ENCODE measurements at regions not wholly inside any gene's neighbourhood (a gene's known extent, or its start where the extent isn't known, plus 50 kb on each side); places are given as distances from the start of the nearest gene placed in this dataset.

GRCh38 chr11:128058580-128059208, 528.7 kb downstream of the ETS1 start:
- Histone ChIP-seq H3K36me3 (no peaks in the 10 kb centered on the region), H3K4me3 (no peak overlapping the region), H3K9me3 (no peaks in the 10 kb centered on the region), H3K4me1 (no peaks in the 10 kb centered on the region), H3K27ac (no peak overlapping the region), H3K27me3 (no peaks in the 10 kb centered on the region)
- no peak for TF ChIP-seq POLR2A (IDR thresholded peaks at IDR 0.05)
- TF ChIP-seq CTCF (IDR thresholded peaks at IDR 0.05), result no peak
- intact Hi-C loops (cut with DNase I), result no loop called here
- DNase-seq, result no peak
- WGBS, 2 donors, result 76 to 77% methylated on average over 5 of the region's 5 CpGs

- no peaks in the 10 kb centered on the region for H3K4me1 ChIP-seq
- H3K27me3 ChIP-seq, result no peaks in the 10 kb centered on the region
- no peak for TF ChIP-seq CTCF (IDR thresholded peaks at IDR 0.05)
- no peak for TF ChIP-seq POLR2A (IDR thresholded peaks at IDR 0.05)
- H3K4me3 ChIP-seq, result no peak overlapping the region
- H3K36me3 ChIP-seq, result no peaks in the 10 kb centered on the region
- 48% methylated on average over 6 of the region's 6 CpGs for WGBS, 2 donors
- H3K9me3 ChIP-seq, result no peaks in the 10 kb centered on the region
- intact Hi-C loops (cut with DNase I), result no loop called here
- H3K27ac ChIP-seq, result no peak overlapping the region
- no peak for DNase-seq
Observed at GRCh38 chr11:128057786-128058395, 529.5 kb downstream of the ETS1 start.

GRCh38 chr11:128055576-128056217, 531.7 kb downstream of the ETS1 start:
- H3K9me3 ChIP-seq, result no peaks in the 10 kb centered on the region
- H3K4me3 ChIP-seq, result no peak overlapping the region
- no peak overlapping the region for H3K27ac ChIP-seq
- intact Hi-C loops (cut with DNase I), result no loop called here
- WGBS, 2 donors, result 41 to 50% methylated on average over 3 of the region's 3 CpGs
- no peaks in the 10 kb centered on the region for H3K4me1 ChIP-seq
- DNase-seq, result no peak
- no peaks in the 10 kb centered on the region for H3K27me3 ChIP-seq
- H3K36me3 ChIP-seq, result no peaks in the 10 kb centered on the region
- no peak for TF ChIP-seq CTCF (IDR thresholded peaks at IDR 0.05)
- no peak for TF ChIP-seq POLR2A (IDR thresholded peaks at IDR 0.05)

GRCh38 chr11:128053981-128054931, 533.1 kb downstream of the ETS1 start:
- DNase-seq, result no peak
- WGBS, 2 donors, result 47 to 53% methylated on average over 2 of the region's 2 CpGs
- H3K27me3 ChIP-seq, result no peaks in the 10 kb centered on the region
- H3K36me3 ChIP-seq, result no peaks in the 10 kb centered on the region
- no peak for TF ChIP-seq POLR2A (IDR thresholded peaks at IDR 0.05)
- TF ChIP-seq CTCF (IDR thresholded peaks at IDR 0.05), result no peak
- no peak overlapping the region for H3K4me3 ChIP-seq
- no peaks in the 10 kb centered on the region for H3K9me3 ChIP-seq
- intact Hi-C loops (cut with DNase I), result no loop called here
- no peaks in the 10 kb centered on the region for H3K4me1 ChIP-seq
- H3K27ac ChIP-seq, result no peak overlapping the region
